Endodermal cell (in vitro differentiated cells): ENCODE measurements at regions not wholly inside any gene's neighbourhood (a gene's known extent, or its start where the extent isn't known, plus 50 kb on each side); places are given as distances from the start of the nearest gene placed in this dataset.
A peak's percentile ranks its signal among the peaks of the same experiment; 100 is the strongest.

Experiments used
- DNase-seq: peaks from one replicate; pipeline ENCODE4 v3.0.0-alpha.2; 2017
- H3K27ac ChIP-seq: 2 replicates; pipeline ENCODE4 v1.5.1; 2013; ENCODE audit warnings: mild to moderate bottlenecking, low read depth, low read length, moderate library complexity
- H3K27me3 ChIP-seq: 2 replicates; pipeline ENCODE4 v1.6.1; 2013; ENCODE audit warnings: mild to moderate bottlenecking, low read length, moderate library complexity; ENCODE audit not compliant: insufficient read depth, control insufficient read depth, poor library complexity, severe bottlenecking
- H3K36me3 ChIP-seq: 2 replicates; pipeline ENCODE4 v1.7.0; 2013; ENCODE audit warnings: mild to moderate bottlenecking, low read length, moderate library complexity; ENCODE audit not compliant: control insufficient read depth, insufficient read depth
- H3K4me1 ChIP-seq: one replicate; pipeline ENCODE4 v1.7.0; 2013; ENCODE audit warnings: low read length; ENCODE audit not compliant: control insufficient read depth, insufficient read depth
- H3K4me3 ChIP-seq: 2 replicates; pipeline ENCODE4 v1.5.1; 2013; ENCODE audit warnings: mild to moderate bottlenecking, low read length, moderate library complexity
- H3K9ac ChIP-seq: 2 replicates; pipeline ENCODE4 v1.6.1; 2013; ENCODE audit warnings: mild to moderate bottlenecking, low read length, moderate library complexity; ENCODE audit not compliant: poor library complexity, severe bottlenecking; ENCODE audit errors: extremely low read depth
- H3K9me3 ChIP-seq: 2 replicates; pipeline ENCODE4 v1.6.1; 2013; ENCODE audit warnings: mild to moderate bottlenecking, low read length, moderate library complexity; ENCODE audit not compliant: control insufficient read depth
- H3K27ac Mint-ChIP-seq: 2 replicates; pipeline ENCODE4 v1.8.0; 2020; ENCODE audit warnings: mixed read lengths
- H3K27me3 Mint-ChIP-seq: 2 replicates; pipeline ENCODE4 v1.8.0; 2021; ENCODE audit warnings: mild to moderate bottlenecking, mixed read lengths; ENCODE audit not compliant: insufficient read depth
- H3K36me3 Mint-ChIP-seq: 2 replicates; pipeline ENCODE4 v1.8.0; 2020; ENCODE audit warnings: low read depth, mixed read lengths
- H3K4me1 Mint-ChIP-seq: 2 replicates; pipeline ENCODE4 v1.8.0; 2020; ENCODE audit warnings: mixed read lengths
- H3K4me3 Mint-ChIP-seq: 2 replicates; pipeline ENCODE4 v1.8.0; 2020; ENCODE audit warnings: mild to moderate bottlenecking, moderate library complexity, mixed read lengths
- H3K9me3 Mint-ChIP-seq: 2 replicates; pipeline ENCODE4 v1.8.0; 2020; ENCODE audit warnings: mild to moderate bottlenecking, mixed read lengths
- CTCF ChIP-seq: fragments of 200-600 bp; sonication (generic); conservative IDR thresholded peaks from 2 replicates; pipeline ENCODE4 v1.5.0; 2021; ENCODE audit warnings: antibody characterized with exemption, mild to moderate bottlenecking
- whole genome bisulfite sequencing, 2 experiments: methylation state at CpG; one replicate each; pipeline versions ENCODE4 v1.1.5 to v1.1.7; 2013; ENCODE audit warnings: missing lambda C conversion rate in 2 of 2, mixed read lengths in 1 of 2; ENCODE audit not compliant: insufficient coverage in 1 of 2, insufficient read length in 1 of 2; 5-methylcytosine and 5-hydroxymethylcytosine counted together

DNA sequence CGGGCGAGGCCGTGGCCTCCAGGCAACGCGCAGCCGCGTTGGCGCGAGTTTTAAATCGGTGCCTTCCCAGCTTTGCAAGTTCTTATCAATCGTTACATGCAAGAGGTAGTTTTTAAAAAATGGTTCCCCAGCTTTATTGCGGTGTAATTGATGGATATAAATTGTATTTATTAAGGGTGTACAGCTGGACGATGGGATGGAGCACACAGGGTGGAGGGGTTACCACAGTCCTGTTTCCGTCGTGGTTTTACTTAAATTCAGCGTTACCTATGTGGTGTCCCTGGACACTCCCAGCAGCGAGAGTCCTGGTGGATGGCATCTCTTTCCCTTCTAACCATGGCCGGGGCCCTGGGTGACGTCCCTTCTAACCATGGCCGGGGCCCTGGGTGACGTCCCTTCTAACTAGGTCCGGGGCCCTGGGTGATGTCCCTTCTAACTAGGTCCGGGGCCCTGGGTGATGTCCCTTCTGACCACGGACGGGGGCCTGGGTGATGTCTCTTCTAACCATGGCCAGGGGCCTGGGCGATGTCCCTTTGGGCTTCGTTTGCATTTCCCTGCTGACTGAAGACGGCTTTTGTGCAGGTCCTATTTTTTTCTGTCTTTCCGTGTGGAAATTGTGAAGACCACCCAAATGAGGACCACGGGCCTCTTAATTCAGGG, 97.9 kb downstream of the TNFAIP2 start:
- H3K27ac Mint-ChIP-seq = no peak overlapping the region
- 63 to 72% methylated on average over 27 to 30 of the region's 30 CpGs for WGBS, 2 experiments
- no peaks in the 10 kb centered on the region for H3K9me3 Mint-ChIP-seq
- no peak for DNase-seq
- Histone ChIP-seq H3K27ac (no peak overlapping the region), H3K9me3 (no peaks in the 10 kb centered on the region), H3K4me3 (no peak overlapping the region), H3K36me3 (no peaks in the 10 kb centered on the region), H3K4me1 (no peaks in the 10 kb centered on the region), H3K27me3 (peaks cover 33% of the 10 kb centered on the region), H3K9ac (no peak overlapping the region)
- H3K36me3 Mint-ChIP-seq = no peaks in the 10 kb centered on the region
- H3K4me1 Mint-ChIP-seq = peaks cover 5% of the 10 kb centered on the region
- peaks cover 52% of the 10 kb centered on the region for H3K27me3 Mint-ChIP-seq
- no peak for TF ChIP-seq CTCF
- H3K4me3 Mint-ChIP-seq = peak overlapping the region; percentile 52

GRCh38 chr14:103221781-103222358, 98.6 kb downstream of the TNFAIP2 start:
- TF ChIP-seq CTCF = no peak
- H3K36me3 Mint-ChIP-seq = no peaks in the 10 kb centered on the region
- Histone ChIP-seq H3K27me3 (peaks cover 33% of the 10 kb centered on the region), H3K36me3 (no peaks in the 10 kb centered on the region), H3K4me1 (no peaks in the 10 kb centered on the region), H3K9ac (no peak overlapping the region), H3K4me3 (no peak overlapping the region), H3K27ac (no peak overlapping the region), H3K9me3 (no peaks in the 10 kb centered on the region)
- WGBS, 2 experiments = 93 to 96% methylated on average over 4 to 13 of the region's 13 CpGs
- H3K4me3 Mint-ChIP-seq = peak overlapping the region; percentile 52
- no peaks in the 10 kb centered on the region for H3K9me3 Mint-ChIP-seq
- DNase-seq = no peak
- peaks cover 5% of the 10 kb centered on the region for H3K4me1 Mint-ChIP-seq
- peaks cover 56% of the 10 kb centered on the region for H3K27me3 Mint-ChIP-seq
- no peak overlapping the region for H3K27ac Mint-ChIP-seq

GRCh38 chr14:103223818-103224352, 100.6 kb downstream of the TNFAIP2 start:
- Mint-ChIP-seq H3K27ac (no peak overlapping the region), H3K4me1 (peaks cover 10% of the 10 kb centered on the region), H3K36me3 (no peaks in the 10 kb centered on the region), H3K9me3 (no peaks in the 10 kb centered on the region), H3K4me3 (no peak overlapping the region), H3K27me3 (peaks cover 50% of the 10 kb centered on the region)
- no peak overlapping the region for H3K4me3 ChIP-seq
- no peaks in the 10 kb centered on the region for H3K9me3 ChIP-seq
- H3K27ac ChIP-seq = no peak overlapping the region
- no peaks in the 10 kb centered on the region for H3K4me1 ChIP-seq
- no peak overlapping the region for H3K9ac ChIP-seq
- DNase-seq = no peak
- 94% methylated on average over 13 to 15 of the region's 15 CpGs for WGBS, 2 experiments
- H3K36me3 ChIP-seq = no peaks in the 10 kb centered on the region
- peaks cover 31% of the 10 kb centered on the region for H3K27me3 ChIP-seq
- no peak for TF ChIP-seq CTCF
